GM12872 (cell line): ENCODE measurements at regions not wholly inside any gene's neighbourhood (a gene's known extent, or its start where the extent isn't known, plus 50 kb on each side); places are given as distances from the start of the nearest gene placed in this dataset.

Source experiments
- CTCF ChIP-seq: IDR thresholded peaks from 3 replicates; pipeline ENCODE4 v1.5.1; 2011; ENCODE audit warnings: low read depth, mild to moderate bottlenecking, low read length, moderate library complexity; ENCODE audit not compliant: insufficient read depth

- TF ChIP-seq CTCF: no peak
Observed at GRCh38 chr3:70612920-70613319, 300.5 kb upstream of the MDFIC2 start.

- TF ChIP-seq CTCF: no peak
Observed at GRCh38 chr3:70608434-70608833, 296.0 kb upstream of the MDFIC2 start.

- TF ChIP-seq CTCF: no peak
Observed at GRCh38 chr3:70607469-70607868, 295.0 kb upstream of the MDFIC2 start.

- TF ChIP-seq CTCF: no peak
Observed at GRCh38 chr3:70606018-70606417, 293.6 kb upstream of the MDFIC2 start.

GRCh38 chr3:70603103-70603502 lies 290.7 kb upstream of the MDFIC2 start:
- TF ChIP-seq CTCF: no peak

- TF ChIP-seq CTCF: no peak
Observed at GRCh38 chr3:70597312-70597711, 284.9 kb upstream of the MDFIC2 start.

- TF ChIP-seq CTCF: no peak
Observed at GRCh38 chr3:70583682-70584081, 271.2 kb upstream of the MDFIC2 start.

GRCh38 chr3:70582803-70583202 lies 270.4 kb upstream of the MDFIC2 start:
- TF ChIP-seq CTCF: no peak
